ENCODE measurements at regions not wholly inside any gene's neighbourhood (a gene's known extent, or its start where the extent isn't known, plus 50 kb on each side); places are given as distances from the start of the nearest gene placed in this dataset.
"Not testable (repeated sequence)": the region's sequence is repeated elsewhere in the genome, so short reads cannot be mapped to it uniquely, and the experiment has no call there.

DNA sequence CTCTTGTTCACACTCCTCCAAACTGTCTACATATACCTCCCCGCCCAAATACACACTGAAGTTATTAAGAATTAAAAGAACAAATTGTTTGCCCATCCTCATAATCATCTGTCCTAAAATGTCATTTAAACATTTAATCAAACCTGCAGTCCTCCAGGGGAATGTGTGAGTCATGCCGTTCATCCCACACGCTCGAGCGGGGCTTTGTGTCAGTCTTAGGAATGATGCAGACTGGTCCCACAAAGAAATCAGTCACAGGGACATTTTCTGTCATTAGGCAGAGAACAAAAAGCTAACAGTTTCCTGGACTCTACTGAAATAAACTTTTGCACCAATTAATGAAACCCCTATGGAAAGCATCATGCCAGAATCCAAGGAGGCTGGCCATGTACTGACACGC is 194.6 kb downstream of the ZNF92 start:
- H3K36me3 ChIP-seq (ENCODE audit: control insufficient read depth, insufficient read depth, low read length); BruUV-seq (replicated peaks); H3K27me3 ChIP-seq (ENCODE audit: control insufficient read depth, insufficient read depth, low read length); ATAC-seq; H3K4me3 ChIP-seq (ENCODE audit: low read depth in 2 of 2, low read length in 2 of 2); H3K9me3 ChIP-seq (ENCODE audit: control insufficient read depth, insufficient read depth, low read depth, low read length); DNase-seq (ENCODE audit: low read depth, low spot score); intact Hi-C loops (cut with micrococcal nuclease; ENCODE audit: unreplicated experiment); CTCF ChIA-PET; H3K4me1 ChIP-seq (ENCODE audit: control insufficient read depth, insufficient read depth, low read length); H3K27ac ChIP-seq (ENCODE audit: low read length); POLR2A ChIA-PET; in situ Hi-C loops (cut with HindIII; ENCODE audit: low pct_unique_long_range_greater_than_20kb, low sequenced_read_pairs): not testable (repeated sequence)

DNA sequence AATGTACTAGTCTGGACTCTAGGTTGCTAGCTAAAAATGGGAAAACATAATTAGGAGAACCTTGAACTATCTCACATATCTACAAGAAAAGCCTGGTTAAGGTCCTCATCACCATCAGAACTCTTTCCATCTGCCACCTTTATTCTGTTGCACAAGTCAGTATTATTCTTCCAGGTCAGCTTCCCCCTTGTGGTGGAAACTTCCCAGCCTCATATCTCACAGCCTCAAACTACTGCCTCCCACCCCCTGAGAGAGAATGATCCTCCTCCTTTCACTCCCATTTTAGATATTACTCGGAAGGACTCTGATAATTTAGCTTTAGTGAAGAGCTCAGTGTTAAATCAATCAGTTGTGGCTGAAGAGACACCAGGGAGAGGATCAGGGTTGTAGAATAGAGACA is 197.3 kb downstream of the ZNF92 start:
- H3K9me3 ChIP-seq (ENCODE audit: control insufficient read depth, insufficient read depth, low read depth, low read length); H3K27me3 ChIP-seq (ENCODE audit: control insufficient read depth, insufficient read depth, low read length); POLR2A ChIA-PET; in situ Hi-C loops (cut with HindIII; ENCODE audit: low pct_unique_long_range_greater_than_20kb, low sequenced_read_pairs); H3K4me3 ChIP-seq (ENCODE audit: low read depth in 2 of 2, low read length in 2 of 2); ATAC-seq; BruUV-seq (replicated peaks); CTCF ChIA-PET; intact Hi-C loops (cut with micrococcal nuclease; ENCODE audit: unreplicated experiment); H3K4me1 ChIP-seq (ENCODE audit: control insufficient read depth, insufficient read depth, low read length); H3K36me3 ChIP-seq (ENCODE audit: control insufficient read depth, insufficient read depth, low read length); H3K27ac ChIP-seq (ENCODE audit: low read length); DNase-seq (ENCODE audit: low read depth, low spot score): not testable (repeated sequence)

DNA sequence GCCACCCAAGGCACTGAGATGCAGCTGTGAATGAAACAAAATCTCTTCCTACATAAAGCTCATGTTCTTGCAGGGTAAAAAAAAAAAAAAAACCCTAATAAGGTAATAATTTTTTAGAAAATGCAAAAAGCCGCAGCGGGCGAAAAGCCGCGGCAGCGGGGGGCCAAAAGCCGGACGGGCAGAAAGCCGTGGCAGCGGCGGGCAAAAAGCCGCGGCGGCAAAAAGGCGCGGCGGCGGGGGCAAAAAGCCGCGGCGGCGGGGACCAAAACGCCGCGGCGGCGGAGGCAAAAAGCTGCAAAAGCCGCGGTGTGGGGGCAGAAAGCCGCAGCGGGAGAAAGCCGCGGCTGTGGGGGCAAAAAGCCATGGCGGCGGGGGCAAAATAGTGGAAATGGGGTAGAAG is 198.9 kb downstream of the ZNF92 start:
- H3K27ac ChIP-seq (ENCODE audit: low read length); H3K4me1 ChIP-seq (ENCODE audit: control insufficient read depth, insufficient read depth, low read length); intact Hi-C loops (cut with micrococcal nuclease; ENCODE audit: unreplicated experiment); H3K36me3 ChIP-seq (ENCODE audit: control insufficient read depth, insufficient read depth, low read length); DNase-seq (ENCODE audit: low read depth, low spot score); ATAC-seq; H3K27me3 ChIP-seq (ENCODE audit: control insufficient read depth, insufficient read depth, low read length); H3K9me3 ChIP-seq (ENCODE audit: control insufficient read depth, insufficient read depth, low read depth, low read length); in situ Hi-C loops (cut with HindIII; ENCODE audit: low pct_unique_long_range_greater_than_20kb, low sequenced_read_pairs); POLR2A ChIA-PET; BruUV-seq (replicated peaks); H3K4me3 ChIP-seq (ENCODE audit: low read depth in 2 of 2, low read length in 2 of 2): not testable (repeated sequence)
- CTCF ChIA-PET, result interaction anchor here (0.6 kb wide), 1 partner anchor 992 kb away, joined by 4 read pairs; no protein-coding TSS in a partner anchor

DNA sequence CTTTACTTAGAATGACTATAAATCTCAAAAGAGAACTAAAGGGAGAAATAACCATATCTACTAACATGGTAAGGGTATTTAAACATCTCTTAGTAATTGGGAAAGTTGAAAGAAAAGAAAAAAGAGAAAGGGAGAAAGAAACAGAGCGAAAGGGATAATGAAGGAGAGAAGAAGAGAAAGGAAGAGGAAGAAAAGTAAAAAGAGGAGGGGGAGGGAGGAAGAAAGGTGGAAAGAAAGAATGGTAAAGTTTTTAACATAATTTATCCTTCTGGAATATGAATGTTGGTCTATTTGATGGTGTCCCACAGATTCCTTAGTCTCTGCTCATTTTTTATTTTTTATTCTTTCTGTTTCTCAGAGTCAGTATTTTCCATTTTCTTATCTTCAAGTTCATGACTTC is 202.7 kb downstream of the ZNF92 start:
- in situ Hi-C loops (cut with HindIII; ENCODE audit: low pct_unique_long_range_greater_than_20kb, low sequenced_read_pairs); BruUV-seq (replicated peaks); intact Hi-C loops (cut with micrococcal nuclease; ENCODE audit: unreplicated experiment); H3K27me3 ChIP-seq (ENCODE audit: control insufficient read depth, insufficient read depth, low read length); H3K27ac ChIP-seq (ENCODE audit: low read length); DNase-seq (ENCODE audit: low read depth, low spot score); H3K4me1 ChIP-seq (ENCODE audit: control insufficient read depth, insufficient read depth, low read length); POLR2A ChIA-PET; ATAC-seq; H3K4me3 ChIP-seq (ENCODE audit: low read depth in 2 of 2, low read length in 2 of 2); H3K9me3 ChIP-seq (ENCODE audit: control insufficient read depth, insufficient read depth, low read depth, low read length); CTCF ChIA-PET; H3K36me3 ChIP-seq (ENCODE audit: control insufficient read depth, insufficient read depth, low read length): not testable (repeated sequence)

DNA sequence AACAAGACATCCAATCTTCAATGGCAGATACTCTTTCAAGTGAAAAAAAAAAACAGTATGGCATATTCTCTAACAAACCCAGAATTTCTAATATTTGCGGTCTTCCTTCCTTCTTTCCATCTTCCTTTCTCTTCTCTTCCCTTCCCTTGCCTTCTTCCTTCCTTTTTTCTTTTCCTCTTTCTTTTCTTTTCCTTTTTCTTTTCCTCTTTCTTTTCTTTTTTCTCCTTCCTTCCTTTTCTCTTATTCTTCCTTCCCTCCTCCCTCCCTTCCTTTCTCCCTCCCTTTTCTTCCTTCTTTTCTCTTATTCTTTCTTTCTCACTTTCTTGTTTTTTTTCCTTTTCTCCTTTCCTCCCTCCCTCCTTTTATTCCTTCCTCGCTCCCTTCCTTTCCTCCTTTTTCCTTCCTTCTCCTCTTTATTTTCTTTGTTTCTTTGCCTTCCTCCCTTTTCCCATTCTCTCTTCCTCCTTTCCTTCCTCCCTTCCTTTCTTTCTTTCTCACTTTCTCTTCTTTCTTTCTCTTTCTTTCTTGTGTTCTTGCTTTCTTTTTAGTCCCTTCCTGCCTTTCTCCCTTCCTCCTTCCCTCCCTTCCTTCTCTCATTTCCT is 209.0 kb downstream of the ZNF92 start:
- H3K4me3 ChIP-seq (ENCODE audit: low read depth in 2 of 2, low read length in 2 of 2); POLR2A ChIA-PET; BruUV-seq (replicated peaks); CTCF ChIA-PET; H3K4me1 ChIP-seq (ENCODE audit: control insufficient read depth, insufficient read depth, low read length); intact Hi-C loops (cut with micrococcal nuclease; ENCODE audit: unreplicated experiment); H3K36me3 ChIP-seq (ENCODE audit: control insufficient read depth, insufficient read depth, low read length); in situ Hi-C loops (cut with HindIII; ENCODE audit: low pct_unique_long_range_greater_than_20kb, low sequenced_read_pairs); H3K27ac ChIP-seq (ENCODE audit: low read length); DNase-seq (ENCODE audit: low read depth, low spot score); H3K9me3 ChIP-seq (ENCODE audit: control insufficient read depth, insufficient read depth, low read depth, low read length); ATAC-seq; H3K27me3 ChIP-seq (ENCODE audit: control insufficient read depth, insufficient read depth, low read length): not testable (repeated sequence)

DNA sequence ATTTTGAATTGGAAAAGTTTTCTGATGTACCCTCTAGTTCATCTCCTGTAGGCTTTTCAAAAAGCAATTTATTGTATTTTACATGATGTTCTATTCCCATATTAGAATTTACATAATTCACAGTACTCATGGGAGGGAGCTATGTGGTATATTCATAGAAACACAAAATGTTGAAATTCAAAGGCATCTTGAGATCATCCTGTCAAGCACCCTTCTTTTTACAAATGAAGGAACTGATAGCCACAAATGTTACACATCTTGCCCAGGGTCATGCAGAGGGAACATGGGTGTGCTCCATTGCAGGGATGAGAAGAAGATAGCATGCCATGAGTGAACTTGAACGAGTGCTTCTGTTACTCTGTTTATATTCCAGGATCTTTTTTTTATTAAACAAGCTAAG is 228.8 kb downstream of the ZNF92 start:
- H3K4me1 ChIP-seq (ENCODE audit: control insufficient read depth, insufficient read depth, low read length); intact Hi-C loops (cut with micrococcal nuclease; ENCODE audit: unreplicated experiment); DNase-seq (ENCODE audit: low read depth, low spot score); H3K36me3 ChIP-seq (ENCODE audit: control insufficient read depth, insufficient read depth, low read length); H3K4me3 ChIP-seq (ENCODE audit: low read depth in 2 of 2, low read length in 2 of 2); in situ Hi-C loops (cut with HindIII; ENCODE audit: low pct_unique_long_range_greater_than_20kb, low sequenced_read_pairs); ATAC-seq; POLR2A ChIA-PET; H3K27ac ChIP-seq (ENCODE audit: low read length); BruUV-seq (replicated peaks); CTCF ChIA-PET; H3K9me3 ChIP-seq (ENCODE audit: control insufficient read depth, insufficient read depth, low read depth, low read length): not testable (repeated sequence)
- H3K27me3 ChIP-seq (ENCODE audit: control insufficient read depth, insufficient read depth, low read length), result peaks cover 23% of the 10 kb centered on the region
